ENCODE measurements at regions not wholly inside any gene's neighbourhood (a gene's known extent, or its start where the extent isn't known, plus 50 kb on each side); places are given as distances from the start of the nearest gene placed in this dataset.

DNA sequence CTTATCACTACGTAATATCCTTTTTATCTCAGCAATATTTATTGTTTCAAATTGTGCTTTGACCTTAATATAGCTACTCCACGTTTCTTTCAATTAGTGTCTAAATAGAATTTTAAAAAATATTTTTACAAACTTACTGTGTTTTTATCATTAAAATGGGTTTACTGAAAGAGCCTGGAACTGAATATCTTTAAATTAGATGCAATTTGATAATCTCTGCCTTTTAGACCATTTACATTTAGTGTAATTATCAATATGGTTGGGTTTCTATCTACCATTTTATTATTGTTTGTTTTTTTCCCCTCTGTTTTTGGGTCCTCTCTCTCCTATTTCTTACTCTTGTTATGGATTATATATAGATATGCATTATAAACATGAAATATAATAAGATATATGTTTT lies 327.8 kb downstream of the IRX2 start:
- no peak for DNase-seq

- no peak for DNase-seq
These were observed 334.2 kb downstream of the IRX2 start for GRCh38 chr5:2417301-2417700.

- no peak for DNase-seq
These were observed 335.8 kb downstream of the IRX2 start for GRCh38 chr5:2415678-2416077.

GRCh38 chr5:2410451-2410850 lies 341.0 kb downstream of the IRX2 start:
- no peak for DNase-seq

DNA sequence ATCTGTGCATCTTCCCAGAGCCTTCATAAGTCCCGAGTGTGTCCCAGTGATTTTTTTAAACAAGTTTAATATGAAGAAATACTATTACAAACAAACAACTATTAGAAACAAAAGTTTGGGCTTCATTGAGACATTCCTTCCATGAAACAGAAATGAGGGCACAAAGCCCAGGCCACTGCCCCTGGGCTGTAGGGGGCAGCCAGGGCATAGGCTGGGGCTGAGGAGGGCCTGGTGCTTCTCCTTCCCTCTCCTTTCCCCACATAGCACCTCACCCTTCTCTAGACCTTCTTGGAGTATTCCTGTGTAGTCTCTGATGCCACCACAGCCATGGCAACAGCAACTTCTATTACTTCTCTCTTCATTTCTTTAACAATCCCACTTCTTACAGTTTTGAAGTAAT lies 348.2 kb downstream of the IRX2 start:
- DNase-seq = no peak

DNA sequence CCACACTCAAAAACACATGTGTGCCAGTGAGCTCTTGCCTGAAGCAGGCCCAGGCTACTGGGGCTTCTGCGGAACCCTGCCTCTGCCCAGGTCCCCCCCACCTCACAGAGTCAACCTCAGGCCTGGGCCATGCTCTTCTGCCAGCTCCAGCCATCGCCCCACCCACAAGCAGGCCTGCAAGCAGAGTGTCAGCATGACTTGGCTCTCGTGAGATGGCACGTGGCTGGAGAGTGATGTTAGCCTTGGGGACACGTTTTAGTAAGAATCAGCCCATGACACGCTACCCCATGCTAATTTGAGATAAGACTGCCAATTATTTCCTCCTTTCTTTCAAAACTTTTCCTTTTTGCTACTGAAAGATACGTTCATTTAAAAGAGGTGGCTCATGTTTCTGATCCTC lies 351.7 kb downstream of the IRX2 start:
- no peak for DNase-seq

GRCh38 chr5:2399096-2399495 lies 352.4 kb downstream of the IRX2 start:
- DNase-seq = no peak

- DNase-seq = no peak
These were observed 357.9 kb downstream of the IRX2 start for GRCh38 chr5:2393556-2393955.

DNA sequence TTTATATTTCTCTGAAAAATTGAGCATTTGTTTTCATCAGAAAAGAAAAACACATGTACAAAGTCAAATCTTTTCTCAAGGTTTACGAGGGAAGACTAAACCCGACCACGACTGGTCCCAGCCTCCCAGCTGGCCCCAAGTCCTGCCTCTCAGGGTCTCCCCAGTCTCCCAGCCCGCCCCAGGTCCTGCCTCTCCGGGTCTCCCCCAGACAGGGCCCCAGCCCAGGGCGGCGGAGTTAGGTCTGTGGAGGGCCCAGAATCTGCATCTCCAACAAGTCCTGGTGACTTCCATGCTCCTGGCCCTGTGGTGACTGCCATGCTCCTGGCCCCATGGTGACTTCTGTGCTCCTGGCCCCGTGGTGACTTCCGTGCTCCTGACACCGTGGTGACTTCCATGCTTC lies 359.9 kb downstream of the IRX2 start:
- DNase-seq = no peak

GRCh38 chr5:2391021-2391420 lies 360.5 kb downstream of the IRX2 start:
- no peak for DNase-seq

DNA sequence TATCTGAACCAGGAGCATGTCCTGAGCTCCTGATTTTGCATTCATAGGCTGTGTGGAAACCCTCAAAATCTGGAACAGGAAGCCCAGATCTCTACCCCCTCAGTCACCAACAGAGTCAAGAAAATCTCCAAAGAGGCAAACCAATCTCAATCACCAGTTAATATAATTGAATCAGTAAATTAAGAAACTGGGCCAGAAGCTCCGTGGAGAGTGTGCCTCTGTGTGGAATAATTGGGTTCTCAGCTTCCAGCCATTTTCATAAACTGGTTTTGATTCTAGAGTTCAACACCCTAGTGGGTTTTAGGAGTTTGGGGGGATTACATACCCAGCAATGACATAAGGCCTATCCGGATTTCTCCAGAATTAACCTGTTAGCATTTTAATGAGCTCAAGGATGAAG lies 362.9 kb downstream of the IRX2 start:
- DNase-seq = no peak

DNA sequence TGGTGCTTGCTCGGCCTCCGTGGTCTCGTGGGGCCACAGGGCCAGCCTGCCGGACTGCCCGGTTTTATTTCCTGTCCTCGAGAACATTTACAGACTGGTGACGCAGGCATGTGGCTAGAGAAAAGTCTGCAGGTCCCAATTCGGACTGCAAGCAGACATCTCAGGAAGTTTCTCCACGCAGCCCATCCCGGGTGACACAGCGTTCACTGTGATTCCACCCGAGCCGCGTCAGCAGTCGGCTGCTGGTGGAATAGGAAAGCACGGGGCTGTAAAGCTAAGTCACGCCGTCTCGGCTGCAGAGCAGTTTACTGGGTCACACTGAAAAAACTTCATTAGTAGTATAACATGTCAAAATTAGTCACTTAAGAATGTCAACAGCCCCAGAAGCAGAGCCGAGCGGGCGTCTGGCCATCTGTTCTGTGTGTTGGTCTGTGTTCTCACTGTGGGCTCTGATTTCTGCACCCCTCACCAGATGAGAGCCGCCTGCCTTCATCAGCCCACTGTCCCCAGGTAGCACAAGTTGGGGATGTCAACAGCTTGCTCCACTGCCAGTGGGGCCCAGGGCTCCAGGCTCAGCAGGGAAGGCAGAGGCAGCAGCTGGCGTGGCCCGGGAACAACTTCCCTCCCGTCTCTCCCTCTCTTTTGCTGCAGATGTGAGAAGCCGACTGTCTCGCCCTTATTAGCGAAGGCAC lies 363.7 kb downstream of the IRX2 start:
- no peak for DNase-seq

DNA sequence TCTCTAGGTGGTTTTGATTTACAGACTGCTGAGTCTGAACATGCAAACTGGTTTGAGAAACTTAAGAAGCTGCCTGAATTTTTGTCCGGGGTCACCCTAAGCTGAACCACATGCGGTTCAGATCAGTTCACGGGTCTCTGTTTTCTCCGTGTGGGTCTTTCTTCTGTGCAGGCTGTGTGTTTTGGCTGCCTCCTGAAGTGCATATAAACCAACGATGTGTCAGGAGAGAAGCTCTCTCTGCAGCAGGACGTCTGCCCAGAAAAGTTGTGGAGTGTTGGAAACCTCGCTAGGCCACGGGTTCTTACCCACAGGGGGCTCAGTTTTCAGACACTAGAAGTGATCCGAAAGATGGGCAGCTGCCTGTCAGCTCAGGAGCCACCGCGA lies 364.2 kb downstream of the IRX2 start:
- no peak for DNase-seq

- DNase-seq = no peak
These were observed 365.7 kb downstream of the IRX2 start for GRCh38 chr5:2385818-2386217.

- peak in 1 of 2 experiments; percentile 7 for DNase-seq
These were observed 367.8 kb downstream of the IRX2 start for GRCh38 chr5:2383698-2384065.

DNA sequence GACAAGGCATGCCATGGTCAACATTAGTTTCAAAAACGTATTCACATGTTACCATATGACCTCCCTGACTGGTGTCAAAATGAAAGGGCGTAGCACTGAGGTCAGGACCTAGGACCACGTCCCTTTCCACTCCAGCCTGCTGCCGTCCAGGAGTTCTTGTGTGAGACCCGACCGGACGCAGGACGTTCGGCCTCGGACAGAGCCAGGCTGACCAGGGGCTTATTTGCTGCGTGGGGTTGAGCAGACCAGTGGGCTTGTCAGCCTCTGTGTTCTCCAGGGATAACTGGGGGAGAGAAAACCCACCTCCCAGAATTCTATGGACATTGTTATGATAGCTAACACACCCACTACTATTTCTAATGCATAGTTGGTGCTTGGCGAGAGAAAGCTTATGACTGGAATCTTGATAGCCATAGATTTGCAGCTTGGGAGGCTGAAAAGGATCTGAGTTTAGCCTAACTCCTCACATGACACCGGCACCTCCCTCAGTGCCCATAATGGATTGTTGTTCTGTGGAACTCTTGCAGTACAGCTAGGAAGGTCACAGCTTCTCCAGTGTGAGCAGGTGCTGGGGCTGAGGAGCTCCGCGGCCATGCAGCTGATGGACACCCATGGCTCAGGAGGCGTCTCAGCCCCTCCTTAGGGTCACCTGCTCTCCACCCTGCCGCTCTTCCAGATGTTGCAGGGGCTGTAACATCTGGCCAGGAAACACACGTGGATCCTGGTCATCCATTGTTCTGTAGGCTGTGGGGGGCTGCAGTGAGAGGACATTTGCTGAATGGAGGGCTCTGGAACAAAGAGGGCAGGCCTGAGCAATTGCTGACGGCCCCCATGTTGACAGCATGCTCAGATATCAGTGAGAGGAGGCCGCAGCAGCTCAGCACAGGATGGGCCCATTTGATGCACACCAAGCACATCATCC lies 368.4 kb downstream of the IRX2 start:
- DNase-seq = no peak

DNA sequence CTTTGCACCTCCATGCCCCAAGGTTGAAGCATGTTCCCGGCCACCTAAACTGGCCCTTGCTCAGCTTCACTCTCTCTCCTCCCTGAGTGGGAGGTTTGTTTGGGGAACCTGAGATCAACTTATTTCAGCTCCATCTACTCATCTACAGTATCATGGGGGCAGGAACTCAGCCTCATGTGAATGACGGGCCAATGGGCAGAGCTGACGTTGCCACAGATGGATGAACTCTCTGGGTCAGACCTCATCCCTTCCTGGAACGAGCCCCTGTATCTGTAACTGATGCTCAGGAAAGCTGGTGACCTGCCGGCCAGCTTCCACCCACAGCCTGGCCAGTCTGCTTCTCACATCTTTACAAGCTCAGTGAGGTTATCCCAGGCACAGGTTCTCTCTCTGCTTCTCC lies 369.6 kb downstream of the IRX2 start:
- no peak for DNase-seq

DNA sequence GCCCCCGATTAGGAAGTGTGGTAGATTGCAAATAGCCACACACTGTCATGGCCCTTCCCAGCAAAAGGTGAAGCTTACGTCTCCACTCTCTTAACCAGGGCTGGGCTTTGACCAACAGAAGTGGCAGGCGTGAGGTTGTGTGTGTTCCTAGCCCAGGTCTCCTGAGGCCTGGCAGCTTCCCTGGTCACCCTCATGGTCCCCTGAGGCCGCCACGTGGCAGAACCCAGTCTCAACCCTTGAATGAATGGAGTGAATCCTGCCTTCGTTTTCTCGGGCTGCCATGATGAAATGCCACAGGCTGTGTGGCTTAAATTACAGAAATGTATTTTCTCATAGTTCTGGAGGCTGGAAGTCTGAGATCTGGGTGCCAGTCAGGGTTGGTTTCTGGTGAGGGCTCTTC lies 370.4 kb downstream of the IRX2 start:
- DNase-seq = no peak

- no peak for DNase-seq
These were observed 372.5 kb downstream of the IRX2 start for GRCh38 chr5:2378976-2379375.

- DNase-seq = no peak
These were observed 373.4 kb downstream of the IRX2 start for GRCh38 chr5:2378108-2378507.

- no peak for DNase-seq
These were observed 375.0 kb downstream of the IRX2 start for GRCh38 chr5:2376486-2376885.

DNA sequence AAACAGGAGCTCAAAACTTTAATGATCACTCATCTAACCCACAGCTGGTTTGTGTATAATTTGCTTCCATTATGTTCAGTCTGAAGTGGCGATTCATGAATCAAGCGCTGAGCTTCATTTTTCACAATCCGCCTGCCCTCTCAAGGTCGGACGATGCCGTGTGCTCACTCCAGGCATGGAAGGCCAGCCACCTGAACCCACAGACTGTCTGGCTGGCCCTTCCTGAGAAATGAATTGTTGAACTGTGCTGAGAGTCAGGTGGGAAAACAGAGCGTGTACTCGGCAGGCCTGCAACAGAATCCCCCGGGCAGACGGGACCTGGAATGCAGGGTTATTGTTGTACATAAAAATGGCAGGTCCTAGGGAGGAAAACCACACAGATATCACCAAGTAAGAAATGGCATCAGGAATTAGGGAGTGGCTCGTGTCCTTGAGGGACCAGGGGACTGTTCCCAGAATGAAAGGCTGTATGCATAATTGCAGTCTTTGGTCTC lies 375.7 kb downstream of the IRX2 start:
- no peak for DNase-seq

DNA sequence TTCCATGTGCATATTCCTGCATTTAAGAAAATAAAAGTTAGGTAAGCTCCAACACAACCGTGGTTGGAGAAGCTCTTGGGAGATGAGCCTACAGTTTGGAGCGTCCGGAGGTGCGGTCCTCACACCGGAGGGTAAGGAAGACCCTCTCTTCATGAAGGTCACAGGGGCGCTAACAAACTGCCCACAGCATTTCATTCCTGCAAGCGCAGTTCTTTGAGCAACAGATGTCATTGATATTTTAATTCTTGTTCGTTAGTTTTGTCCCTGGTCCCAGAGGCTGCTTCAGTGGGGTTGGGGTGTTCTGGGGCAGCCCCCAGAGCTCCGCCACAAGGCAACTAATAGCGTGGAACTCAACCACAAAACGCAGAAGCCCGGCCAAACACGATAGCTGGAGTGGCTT lies 376.2 kb downstream of the IRX2 start:
- no peak for DNase-seq

DNA sequence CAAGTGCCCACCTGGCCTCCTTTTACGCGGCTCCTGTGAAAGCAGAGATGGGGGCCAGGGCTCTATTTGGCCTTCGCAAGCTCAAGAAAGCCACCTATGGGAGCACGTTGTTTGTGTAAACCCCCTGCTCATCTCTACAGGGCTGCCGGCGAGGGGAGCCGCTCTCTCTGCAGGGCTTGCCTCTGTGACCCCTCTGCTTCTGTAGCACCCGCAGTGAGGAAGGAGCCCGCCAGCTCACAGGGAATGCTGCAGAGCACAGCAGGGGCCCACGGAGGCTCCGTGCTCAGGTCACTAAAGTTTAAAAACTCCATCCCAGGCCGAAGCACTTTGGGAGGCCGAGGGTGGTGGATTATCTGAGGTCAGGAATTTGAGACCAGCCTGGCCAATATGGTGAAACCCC lies 376.8 kb downstream of the IRX2 start:
- DNase-seq = no peak

All from SHP77 (cell line).